BJ (cell line): ENCODE measurements at regions not wholly inside any gene's neighbourhood (a gene's known extent, or its start where the extent isn't known, plus 50 kb on each side); places are given as distances from the start of the nearest gene placed in this dataset.

Source experiments
- CTCF ChIA-PET: fragments of 350-600 bp; formaldehyde crosslinking; extraction: SDS; loops from one replicate; lab custom pipeline; 2021; ENCODE audit warnings: antibody characterized with exemption, inconsistent platforms; lab: Yijun Ruan, JAX
- POLR2A ChIA-PET: fragments of 300-600 bp; sonication (Branson Sonifier 250); formaldehyde crosslinking; extraction: SDS; loops from one replicate; lab custom pipeline; 2021; ENCODE audit warnings: antibody characterized with exemption; lab: Charles Lee
- DNase-seq: peaks from one replicate; pipeline ENCODE4 v3.0.0-alpha.2; 2011; ENCODE audit warnings: low read depth
- H3K27me3 ChIP-seq: 2 replicates; pipeline ENCODE4 v1.6.0; 2011; ENCODE audit warnings: low read length; ENCODE audit not compliant: control insufficient read depth, insufficient read depth
- H3K36me3 ChIP-seq: 2 replicates; pipeline ENCODE4 v1.5.1; 2011; ENCODE audit warnings: low read length; ENCODE audit not compliant: control insufficient read depth, insufficient read depth
- H3K4me3 ChIP-seq: 2 replicates; pipeline ENCODE4 v1.5.1; 2011; ENCODE audit warnings: low read depth, mild to moderate bottlenecking, control low read depth, low read length
- CTCF ChIP-seq: IDR thresholded peaks from 2 replicates; pipeline ENCODE4 v1.5.1; 2011; ENCODE audit warnings: low read depth, mild to moderate bottlenecking, control low read depth, inconsistent platforms, low read length, moderate library complexity; ENCODE audit not compliant: insufficient read depth

GRCh38 chr3:170642882-170643601 lies 57.2 kb upstream of the SLC7A14 start:
- no peak for DNase-seq
- H3K4me3 ChIP-seq = no peak overlapping the region
- no peaks in the 10 kb centered on the region for H3K27me3 ChIP-seq
- ChIA-PET CTCF (interaction anchor here (1.8 kb wide), 1 partner anchor 27 kb away, joined by 5 read pairs; no protein-coding TSS in a partner anchor), POLR2A (no interaction called here)
- no peak for TF ChIP-seq CTCF
- no peaks in the 10 kb centered on the region for H3K36me3 ChIP-seq

- Histone ChIP-seq H3K4me3 (no peak overlapping the region), H3K36me3 (no peaks in the 10 kb centered on the region), H3K27me3 (no peaks in the 10 kb centered on the region)
- CTCF ChIA-PET = interaction anchor here (1.8 kb wide), 1 partner anchor 28 kb away, joined by 5 read pairs; no protein-coding TSS in a partner anchor
- POLR2A ChIA-PET = no interaction called here
- no peak for DNase-seq
- TF ChIP-seq CTCF = no peak
Measured at GRCh38 chr3:170641510-170642236, 55.8 kb upstream of the SLC7A14 start.

GRCh38 chr3:170640737-170641171 lies 54.9 kb upstream of the SLC7A14 start:
- ChIA-PET POLR2A (no interaction called here), CTCF (interaction anchor here (0.8 to 1.3 kb wide), 3 partner anchors 14 to 227 kb away, joined by 3 to 4 read pairs (median 3); no protein-coding TSS in a partner anchor)
- Histone ChIP-seq H3K27me3 (no peaks in the 10 kb centered on the region), H3K4me3 (no peak overlapping the region), H3K36me3 (no peaks in the 10 kb centered on the region)
- TF ChIP-seq CTCF = no peak
- DNase-seq = no peak

- no peak overlapping the region for H3K4me3 ChIP-seq
- POLR2A ChIA-PET = no interaction called here
- CTCF ChIA-PET = interaction anchor here (0.6 kb wide), 1 partner anchor 196 kb away, joined by 4 read pairs; no protein-coding TSS in a partner anchor
- H3K27me3 ChIP-seq = no peaks in the 10 kb centered on the region
- H3K36me3 ChIP-seq = no peaks in the 10 kb centered on the region
- DNase-seq = no peak
- no peak for TF ChIP-seq CTCF
Measured at GRCh38 chr3:170638988-170639387, 53.1 kb upstream of the SLC7A14 start.

- Histone ChIP-seq H3K36me3 (no peaks in the 10 kb centered on the region), H3K27me3 (no peaks in the 10 kb centered on the region), H3K4me3 (no peak overlapping the region)
- no peak for TF ChIP-seq CTCF
- no peak for DNase-seq
- CTCF ChIA-PET = no interaction called here
- POLR2A ChIA-PET = no interaction called here
Measured at GRCh38 chr3:170637306-170637705, 51.4 kb upstream of the SLC7A14 start.
